Liver (tissue), 8 donors: ENCODE measurements at regions not wholly inside any gene's neighbourhood (a gene's known extent, or its start where the extent isn't known, plus 50 kb on each side); places are given as distances from the start of the nearest gene placed in this dataset.

Experiments
- DNase-seq: peaks from one replicate; pipeline ENCODE4 v3.0.0-alpha.2; 2017; ENCODE audit warnings: low spot score
- H3K27ac ChIP-seq, 2 donors: one replicate each; pipeline ENCODE4 v1.7.0; 2013; ENCODE audit warnings: inconsistent platforms in 2 of 2, low read length in 2 of 2, control low read depth in 1 of 2, low read depth in 1 of 2, mild to moderate bottlenecking in 1 of 2
- H3K27me3 ChIP-seq, 4 donors: one replicate each; pipeline versions ENCODE4 v1.6.1 to v1.7.0; 2013; ENCODE audit warnings: low read length in 3 of 4, inconsistent platforms in 1 of 4, mild to moderate bottlenecking in 1 of 4, moderate library complexity in 1 of 4; ENCODE audit not compliant: control insufficient read depth in 4 of 4, insufficient read depth in 4 of 4
- H3K36me3 ChIP-seq, 4 donors: one replicate each; pipeline versions ENCODE4 v1.6.1 to v1.7.0; 2013; ENCODE audit warnings: low read length in 3 of 4, mild to moderate bottlenecking in 3 of 4, low read depth in 1 of 4, moderate library complexity in 1 of 4; ENCODE audit not compliant: control insufficient read depth in 4 of 4, insufficient read depth in 3 of 4
- H3K4me1 ChIP-seq, 4 donors: one replicate each; pipeline versions ENCODE4 v1.6.1 to v1.7.0; 2013; ENCODE audit warnings: low read length in 3 of 4, mild to moderate bottlenecking in 3 of 4, moderate library complexity in 1 of 4; ENCODE audit not compliant: control insufficient read depth in 4 of 4, insufficient read depth in 4 of 4
- H3K4me3 ChIP-seq, 3 donors: one replicate each; pipeline versions ENCODE4 v1.6.1 to v1.7.0; 2013; ENCODE audit warnings: low read length in 3 of 3, control low read depth in 1 of 3, low read depth in 1 of 3, mild to moderate bottlenecking in 1 of 3
- H3K9ac ChIP-seq, 2 donors: one replicate each; pipeline ENCODE4 v1.7.0; 2013; ENCODE audit warnings: low read length in 2 of 2, mild to moderate bottlenecking in 2 of 2, moderate library complexity in 2 of 2, control low read depth in 1 of 2, low read depth in 1 of 2
- H3K9me3 ChIP-seq, 4 donors: one replicate each; pipeline versions ENCODE4 v1.6.1 to v1.7.0; 2013; ENCODE audit warnings: low read length in 3 of 4; ENCODE audit not compliant: control insufficient read depth in 4 of 4
- CTCF ChIP-seq: fragments of 150-350 bp; IDR thresholded peaks from 2 replicates; pipeline ENCODE4 v1.5.1; 2017; ENCODE audit warnings: improper control_type of control experiment, low read depth, low read length; ENCODE audit not compliant: missing input control
- EGR1 ChIP-seq, 2 donors: IDR thresholded peaks; 2 replicates each; pipeline ENCODE4 v1.6.1; 2016 to 2018; ENCODE audit warnings: antibody characterized with exemption in 2 of 2, low read depth in 2 of 2
- FOXA1 ChIP-seq: IDR thresholded peaks from 2 replicates; pipeline ENCODE4 v1.6.1; 2016; ENCODE audit warnings: antibody characterized with exemption
- FOXA2 ChIP-seq: IDR thresholded peaks from 2 replicates; pipeline ENCODE4 v1.6.1; 2016; ENCODE audit warnings: antibody characterized with exemption
- GABPA ChIP-seq, 2 donors: IDR thresholded peaks in 1 of 2; conservative IDR thresholded peaks in 1 of 2; 2 replicates each; pipeline ENCODE4 v1.6.1; 2016; ENCODE audit warnings: antibody characterized with exemption in 2 of 2, mild to moderate bottlenecking in 1 of 2, moderate library complexity in 1 of 2
- HNF4A ChIP-seq, 2 donors: conservative IDR thresholded peaks; 2 replicates each; pipeline ENCODE4 v1.6.1; 2016; ENCODE audit warnings: antibody characterized with exemption in 2 of 2, mild to moderate bottlenecking in 2 of 2
- HNF4G ChIP-seq: IDR thresholded peaks from 2 replicates; pipeline ENCODE4 v1.6.1; 2016; ENCODE audit warnings: antibody characterized with exemption
- JUND ChIP-seq, 2 donors: IDR thresholded peaks; 2 replicates each; pipeline ENCODE4 v1.6.1; 2016; ENCODE audit warnings: antibody characterized with exemption in 2 of 2
- NR2F2 ChIP-seq: IDR thresholded peaks from 2 replicates; pipeline ENCODE4 v1.6.1; 2016; ENCODE audit warnings: antibody characterized with exemption
- RAD21 ChIP-seq, 2 donors: IDR thresholded peaks; 2 replicates each; pipeline ENCODE4 v1.6.1; 2016; ENCODE audit warnings: antibody characterized with exemption in 2 of 2, mild to moderate bottlenecking in 2 of 2
- RXRA ChIP-seq, 2 donors: IDR thresholded peaks; 2 replicates each; pipeline ENCODE4 v1.6.1; 2017 to 2018; ENCODE audit warnings: antibody characterized with exemption in 2 of 2, mild to moderate bottlenecking in 1 of 2
- SP1 ChIP-seq: IDR thresholded peaks from 2 replicates; pipeline ENCODE4 v1.6.1; 2018; ENCODE audit warnings: antibody characterized with exemption, mild to moderate bottlenecking
- TAF1 ChIP-seq: conservative IDR thresholded peaks from 2 replicates; pipeline ENCODE4 v1.6.1; 2016; ENCODE audit warnings: antibody characterized with exemption, mild to moderate bottlenecking
- YY1 ChIP-seq: IDR thresholded peaks from 2 replicates; pipeline ENCODE4 v1.6.1; 2016; ENCODE audit warnings: antibody characterized with exemption, mild to moderate bottlenecking
- ZBTB33 ChIP-seq: IDR thresholded peaks from 2 replicates; pipeline ENCODE4 v1.6.1; 2016; ENCODE audit warnings: antibody characterized with exemption
- WGBS: extraction: QIAGEN DNeasy Blood & Tissue Kit; methylation state at CpG from one replicate; pipeline ENCODE4 v1.1.7; 2013; 5-methylcytosine and 5-hydroxymethylcytosine counted together
- TF ChIP-seq, protein P1 (sequence below): IDR thresholded peaks from 2 replicates; pipeline ENCODE4 v1.6.1; 2016; ENCODE audit warnings: antibody characterized with exemption, mild to moderate bottlenecking
- TF ChIP-seq, protein P2 (sequence below): IDR thresholded peaks from 2 replicates; pipeline ENCODE4 v1.6.1; 2016; ENCODE audit warnings: antibody characterized with exemption
- TF ChIP-seq, protein P3 (sequence below): IDR thresholded peaks from 2 replicates; pipeline ENCODE4 v1.6.1; 2016; ENCODE audit warnings: antibody characterized with exemption
- donor health status: healthy.
- donor health status: healthy.
- donor health status: healthy.
- donor health status: healthy.
- donor health status: healthy.

- TF ChIP-seq TAF1 (no peak), JUND (IDR thresholded peaks at IDR 0.05) (no peak)
Observed at GRCh38 chr10:120360571-120360970, 96.5 kb upstream of the PLPP4 start (continued).

GRCh38 chr10:120365872-120366271 is 91.2 kb upstream of the PLPP4 start:
- WGBS, result 84% methylated on average over 5 of the region's 5 CpGs

GRCh38 chr10:120367341-120367740 is 89.7 kb upstream of the PLPP4 start:
- Histone ChIP-seq H3K9ac (no peak overlapping the region), H3K27me3 (peaks cover 0 to 8% (median 0%) of the 10 kb centered on the region in 4 donors), H3K27ac (no peak overlapping the region), H3K36me3 (no peaks in the 10 kb centered on the region), H3K9me3 (no peaks in the 10 kb centered on the region), H3K4me1 (no peaks in the 10 kb centered on the region), H3K4me3 (no peak overlapping the region)
- DNase-seq, result no peak
- no peak for TF ChIP-seq ZBTB33
- TF ChIP-seq HNF4A (conservative IDR thresholded peaks at IDR 0.05), result no peak
- no peak for TF ChIP-seq GABPA (IDR thresholded peaks at IDR 0.05 in 1 of 2, conservative IDR thresholded peaks at IDR 0.05 in 1 of 2)
- TF ChIP-seq, protein P1, sequence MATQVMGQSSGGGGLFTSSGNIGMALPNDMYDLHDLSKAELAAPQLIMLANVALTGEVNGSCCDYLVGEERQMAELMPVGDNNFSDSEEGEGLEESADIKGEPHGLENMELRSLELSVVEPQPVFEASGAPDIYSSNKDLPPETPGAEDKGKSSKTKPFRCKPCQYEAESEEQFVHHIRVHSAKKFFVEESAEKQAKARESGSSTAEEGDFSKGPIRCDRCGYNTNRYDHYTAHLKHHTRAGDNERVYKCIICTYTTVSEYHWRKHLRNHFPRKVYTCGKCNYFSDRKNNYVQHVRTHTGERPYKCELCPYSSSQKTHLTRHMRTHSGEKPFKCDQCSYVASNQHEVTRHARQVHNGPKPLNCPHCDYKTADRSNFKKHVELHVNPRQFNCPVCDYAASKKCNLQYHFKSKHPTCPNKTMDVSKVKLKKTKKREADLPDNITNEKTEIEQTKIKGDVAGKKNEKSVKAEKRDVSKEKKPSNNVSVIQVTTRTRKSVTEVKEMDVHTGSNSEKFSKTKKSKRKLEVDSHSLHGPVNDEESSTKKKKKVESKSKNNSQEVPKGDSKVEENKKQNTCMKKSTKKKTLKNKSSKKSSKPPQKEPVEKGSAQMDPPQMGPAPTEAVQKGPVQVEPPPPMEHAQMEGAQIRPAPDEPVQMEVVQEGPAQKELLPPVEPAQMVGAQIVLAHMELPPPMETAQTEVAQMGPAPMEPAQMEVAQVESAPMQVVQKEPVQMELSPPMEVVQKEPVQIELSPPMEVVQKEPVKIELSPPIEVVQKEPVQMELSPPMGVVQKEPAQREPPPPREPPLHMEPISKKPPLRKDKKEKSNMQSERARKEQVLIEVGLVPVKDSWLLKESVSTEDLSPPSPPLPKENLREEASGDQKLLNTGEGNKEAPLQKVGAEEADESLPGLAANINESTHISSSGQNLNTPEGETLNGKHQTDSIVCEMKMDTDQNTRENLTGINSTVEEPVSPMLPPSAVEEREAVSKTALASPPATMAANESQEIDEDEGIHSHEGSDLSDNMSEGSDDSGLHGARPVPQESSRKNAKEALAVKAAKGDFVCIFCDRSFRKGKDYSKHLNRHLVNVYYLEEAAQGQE, result no peak
- no peak for TF ChIP-seq JUND (IDR thresholded peaks at IDR 0.05)
- no peak for TF ChIP-seq RAD21 (IDR thresholded peaks at IDR 0.05)
- no peak for TF ChIP-seq FOXA2
- TF ChIP-seq HNF4G, result no peak
- TF ChIP-seq SP1, result no peak
- no peak for TF ChIP-seq TAF1
- TF ChIP-seq RXRA (IDR thresholded peaks at IDR 0.05), result no peak
- TF ChIP-seq, protein P2, sequence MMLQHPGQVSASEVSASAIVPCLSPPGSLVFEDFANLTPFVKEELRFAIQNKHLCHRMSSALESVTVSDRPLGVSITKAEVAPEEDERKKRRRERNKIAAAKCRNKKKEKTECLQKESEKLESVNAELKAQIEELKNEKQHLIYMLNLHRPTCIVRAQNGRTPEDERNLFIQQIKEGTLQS, result no peak
- no peak for TF ChIP-seq EGR1 (IDR thresholded peaks at IDR 0.05; ENCODE audit: low read depth in 2 of 2)
- no peak for TF ChIP-seq NR2F2
- no peak for TF ChIP-seq CTCF
- no peak for TF ChIP-seq YY1
- 76% methylated on average over 3 of the region's 3 CpGs for WGBS

More at GRCh38 chr10:120365872-120366271, 91.2 kb upstream of the PLPP4 start:
- TF ChIP-seq GABPA (IDR thresholded peaks at IDR 0.05 in 1 of 2, conservative IDR thresholded peaks at IDR 0.05 in 1 of 2) (no peak), JUND (IDR thresholded peaks at IDR 0.05) (no peak), YY1 (no peak), FOXA1 (no peak), FOXA2 (no peak)
- TF ChIP-seq, protein P3, sequence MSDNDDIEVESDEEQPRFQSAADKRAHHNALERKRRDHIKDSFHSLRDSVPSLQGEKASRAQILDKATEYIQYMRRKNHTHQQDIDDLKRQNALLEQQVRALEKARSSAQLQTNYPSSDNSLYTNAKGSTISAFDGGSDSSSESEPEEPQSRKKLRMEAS, result no peak
- TF ChIP-seq, protein P1, result no peak
- no peaks in the 10 kb centered on the region for H3K4me1 ChIP-seq
- H3K27ac ChIP-seq, result no peak overlapping the region
- no peak overlapping the region for H3K4me3 ChIP-seq
- H3K9me3 ChIP-seq, result no peaks in the 10 kb centered on the region
- H3K36me3 ChIP-seq, result no peaks in the 10 kb centered on the region
- no peak overlapping the region for H3K9ac ChIP-seq
- H3K27me3 ChIP-seq, result peaks cover 0 to 8% (median 0%) of the 10 kb centered on the region in 4 donors
- DNase-seq, result no peak
